ENCODE measurements at regions not wholly inside any gene's neighbourhood (a gene's known extent, or its start where the extent isn't known, plus 50 kb on each side); places are given as distances from the start of the nearest gene placed in this dataset.
A peak's percentile ranks its signal among the peaks of the same experiment; 100 is the strongest.
"Not testable (repeated sequence)": the region's sequence is repeated elsewhere in the genome, so short reads cannot be mapped to it uniquely, and the experiment has no call there.

GRCh38 chr7:145795132-145795531 is 321.5 kb upstream of the CNTNAP2 start:
- DNase-seq (ENCODE audit: low read depth, low spot score), result no peak

- DNase-seq (ENCODE audit: low read depth, low spot score), result no peak
These were observed 331.5 kb upstream of the CNTNAP2 start for GRCh38 chr7:145784809-145785780.

- DNase-seq (ENCODE audit: low read depth, low spot score), result not testable (repeated sequence)
These were observed 335.2 kb upstream of the CNTNAP2 start for GRCh38 chr7:145781388-145781787.

GRCh38 chr7:145779140-145779539 is 337.5 kb upstream of the CNTNAP2 start:
- no peak for DNase-seq (ENCODE audit: low read depth, low spot score)

GRCh38 chr7:145774777-145775176 is 341.8 kb upstream of the CNTNAP2 start:
- DNase-seq (ENCODE audit: low read depth, low spot score), result no peak

GRCh38 chr7:145753004-145753403 is 363.6 kb upstream of the CNTNAP2 start:
- no peak for DNase-seq (ENCODE audit: low read depth, low spot score)

GRCh38 chr7:145737617-145738016 is 379.0 kb upstream of the CNTNAP2 start:
- DNase-seq (ENCODE audit: low read depth, low spot score), result no peak

GRCh38 chr7:145735061-145735460 is 381.5 kb upstream of the CNTNAP2 start:
- no peak for DNase-seq (ENCODE audit: low read depth, low spot score)

- no peak for DNase-seq (ENCODE audit: low read depth, low spot score)
These were observed 384.1 kb upstream of the CNTNAP2 start for GRCh38 chr7:145732521-145732920.

GRCh38 chr7:145729691-145730090 is 386.9 kb upstream of the CNTNAP2 start:
- DNase-seq (ENCODE audit: low read depth, low spot score), result no peak

GRCh38 chr7:145718129-145718528 is 398.5 kb upstream of the CNTNAP2 start:
- DNase-seq (ENCODE audit: low read depth, low spot score), result peak; percentile 21

GRCh38 chr7:145700488-145700887 is 416.1 kb upstream of the CNTNAP2 start:
- no peak for DNase-seq (ENCODE audit: low read depth, low spot score)

- no peak for DNase-seq (ENCODE audit: low read depth, low spot score)
These were observed 417.9 kb upstream of the CNTNAP2 start for GRCh38 chr7:145698526-145699262.

GRCh38 chr7:145697412-145698107 is 419.0 kb upstream of the CNTNAP2 start:
- not testable (repeated sequence) for DNase-seq (ENCODE audit: low read depth, low spot score)

- DNase-seq (ENCODE audit: low read depth, low spot score), result no peak
These were observed 420.5 kb upstream of the CNTNAP2 start for GRCh38 chr7:145696071-145696470.

- no peak for DNase-seq (ENCODE audit: low read depth, low spot score)
These were observed 424.2 kb upstream of the CNTNAP2 start for GRCh38 chr7:145692237-145692950.

GRCh38 chr7:145691377-145691914 is 425.2 kb upstream of the CNTNAP2 start:
- no peak for DNase-seq (ENCODE audit: low read depth, low spot score)

GRCh38 chr7:145681646-145682045 is 435.0 kb upstream of the CNTNAP2 start:
- no peak for DNase-seq (ENCODE audit: low read depth, low spot score)

- no peak for DNase-seq (ENCODE audit: low read depth, low spot score)
These were observed 435.4 kb upstream of the CNTNAP2 start for GRCh38 chr7:145681159-145681558.

GRCh38 chr7:145665499-145666258 is 450.9 kb upstream of the CNTNAP2 start:
- no peak for DNase-seq (ENCODE audit: low read depth, low spot score)

All from ELF-1 (cell line).